ENCODE measurements at regions not wholly inside any gene's neighbourhood (a gene's known extent, or its start where the extent isn't known, plus 50 kb on each side); places are given as distances from the start of the nearest gene placed in this dataset.

DNA sequence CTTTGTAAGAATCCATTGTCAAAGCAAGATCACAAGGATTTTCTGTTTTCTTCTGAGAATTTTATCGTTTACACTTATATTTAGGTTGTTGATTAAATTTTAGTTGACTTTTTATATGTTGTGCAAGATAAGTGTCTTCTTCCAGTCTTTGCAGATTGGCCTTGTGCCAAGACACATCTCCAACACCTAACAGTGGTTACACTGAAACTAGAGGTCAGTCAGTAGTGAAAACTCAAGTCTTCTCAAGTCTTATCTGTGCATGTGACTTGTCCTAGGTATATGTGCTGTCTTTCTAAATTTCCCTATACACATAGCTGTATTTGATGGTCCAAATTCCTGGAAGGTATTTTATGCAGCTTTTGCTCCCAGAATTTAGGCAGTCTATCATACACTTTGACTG is 1183.2 kb upstream of the B3GALT2 start:
- intact Hi-C loops (cut with micrococcal nuclease) (no loop called here), dilution Hi-C loops (cut with MboI; ENCODE audit: extremely low pct_ligation_motif_present, low sequenced_read_pairs) (no loop called here)
- no peaks in the 10 kb centered on the region for H3K9me3 ChIP-seq (replicated peaks; ENCODE audit: control insufficient read depth, insufficient read depth, low read length)
- no peak overlapping the region for H3K4me2 ChIP-seq (ENCODE audit: insufficient read depth, low read length)
- no peak for FAIRE-seq
- H4K20me1 ChIP-seq (replicated peaks; ENCODE audit: control insufficient read depth, extremely low read depth, insufficient read depth, low read length), result no peaks in the 10 kb centered on the region
- POLR2A ChIA-PET, result no interaction called here
- no peaks in the 10 kb centered on the region for H3K36me3 ChIP-seq (ENCODE audit: control insufficient read depth in 2 of 2, extremely low read depth in 1 of 2, insufficient read depth in 2 of 2, low read length in 2 of 2)
- H2AFZ ChIP-seq (ENCODE audit: low read depth, low read length), result no peak overlapping the region
- H3K9ac ChIP-seq (replicated peaks; ENCODE audit: extremely low read depth, insufficient read depth, low read length), result no peak overlapping the region
- BruUV-seq (replicated peaks), result no TSS peak
- H3K27ac ChIP-seq (ENCODE audit: insufficient read depth, low read depth, low read length), result no peak overlapping the region
- TF ChIP-seq MYC (IDR thresholded peaks at IDR 0.05; ENCODE audit: low read depth, low read length), result no peak
- no peak for TF ChIP-seq CTCF (IDR thresholded peaks at IDR 0.05; ENCODE audit: extremely low read depth in 1 of 2, insufficient read depth in 1 of 2, low read depth in 1 of 2, low read length in 2 of 2)
- no peak for TF ChIP-seq GATA2 (IDR thresholded peaks at IDR 0.05; ENCODE audit: insufficient read depth, insufficient read length, low read depth, low read length)
- no peak for TF ChIP-seq FOS (IDR thresholded peaks at IDR 0.05; ENCODE audit: borderline replicate concordance, insufficient read depth, low read length)
- no peak for TF ChIP-seq EZH2 (IDR thresholded peaks at IDR 0.05; ENCODE audit: borderline replicate concordance, low read depth, low read length, severe bottlenecking)
- no peak for TF ChIP-seq POLR2A (IDR thresholded peaks at IDR 0.05; ENCODE audit: low read depth, low read length)
- TF ChIP-seq JUN (IDR thresholded peaks at IDR 0.05; ENCODE audit: borderline replicate concordance, insufficient read depth, insufficient read length, low read depth), result no peak
- TF ChIP-seq POLR2AphosphoS5 (IDR thresholded peaks at IDR 0.05; ENCODE audit: insufficient read depth, low read depth, low read length), result no peak
- TF ChIP-seq, protein P1, sequence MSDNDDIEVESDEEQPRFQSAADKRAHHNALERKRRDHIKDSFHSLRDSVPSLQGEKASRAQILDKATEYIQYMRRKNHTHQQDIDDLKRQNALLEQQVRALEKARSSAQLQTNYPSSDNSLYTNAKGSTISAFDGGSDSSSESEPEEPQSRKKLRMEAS (IDR thresholded peaks at IDR 0.05; ENCODE audit: insufficient read depth, insufficient read length), result no peak
- no peaks in the 10 kb centered on the region for H3K4me1 ChIP-seq (ENCODE audit: control insufficient read depth, extremely low read depth, insufficient read depth, low read length)
- DNase-seq (ENCODE audit: low read depth, low spot score), result no peak
- H3K27me3 ChIP-seq (ENCODE audit: control insufficient read depth in 2 of 2, insufficient read depth in 2 of 2, low read length in 2 of 2), result no peaks in the 10 kb centered on the region
- no peaks in the 10 kb centered on the region for H3K79me2 ChIP-seq (ENCODE audit: control insufficient read depth, insufficient read depth, low read length)
- no peaks in the 10 kb centered on the region for H3K9me1 ChIP-seq (replicated peaks; ENCODE audit: control insufficient read depth, extremely low read depth, insufficient read depth, low read length)
- no peak overlapping the region for H3K4me3 ChIP-seq (replicated peaks in 1 of 3; ENCODE audit: insufficient read depth in 1 of 3, low read depth in 1 of 3, low read length in 3 of 3)
- CTCF ChIA-PET, result no interaction called here
